ENCODE measurements at regions not wholly inside any gene's neighbourhood (a gene's known extent, or its start where the extent isn't known, plus 50 kb on each side); places are given as distances from the start of the nearest gene placed in this dataset.
A peak's percentile ranks its signal among the peaks of the same experiment; 100 is the strongest.

DNA sequence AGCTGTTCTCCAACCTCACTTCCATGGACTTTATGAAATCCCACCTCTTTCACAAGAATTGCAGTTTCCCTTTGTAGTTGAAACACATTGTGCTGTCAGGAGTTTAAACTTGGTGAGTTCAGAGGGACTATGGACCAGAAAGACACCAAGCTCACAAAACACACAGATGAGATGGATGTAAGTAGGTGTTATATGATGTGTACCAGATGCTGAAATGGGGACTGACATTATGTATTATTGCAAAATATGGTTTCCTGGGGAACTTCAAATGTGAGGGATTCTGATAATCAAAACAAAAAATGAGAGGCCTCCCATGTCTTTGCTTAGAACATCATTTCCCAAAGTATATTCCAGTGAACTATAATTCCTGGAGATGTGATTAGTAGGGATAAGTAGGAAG lies 401.1 kb upstream of the ARID1B start:
- TF ChIP-seq GATA2 (IDR thresholded peaks at IDR 0.05; ENCODE audit: low read depth, low read length) (no peak), GATA3 (IDR thresholded peaks at IDR 0.05; ENCODE audit: low read depth, low read length) (no peak)

DNA sequence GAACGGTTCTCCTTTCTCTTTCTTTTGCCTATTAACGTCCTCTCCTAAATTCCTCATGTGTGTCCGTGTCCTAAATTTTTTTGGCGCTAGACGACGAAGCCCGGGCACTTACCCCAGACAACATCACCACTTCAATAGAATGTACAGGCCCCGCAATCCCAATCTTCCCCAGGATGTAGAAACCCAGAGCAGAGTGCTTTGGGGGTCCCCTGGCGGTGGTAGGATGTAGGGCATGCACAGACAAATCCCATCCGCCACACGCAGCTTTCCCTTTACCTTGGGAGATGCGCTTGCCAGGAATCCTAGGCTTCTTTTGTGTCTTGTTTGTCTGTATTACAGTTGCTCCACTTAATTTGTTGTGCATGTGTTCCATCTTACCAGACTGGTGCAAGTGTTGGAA lies 417.3 kb upstream of the ARID1B start:
- TF ChIP-seq GATA3 (IDR thresholded peaks at IDR 0.05; ENCODE audit: low read depth, low read length) (no peak), GATA2 (IDR thresholded peaks at IDR 0.05; ENCODE audit: low read depth, low read length) (no peak)

- TF ChIP-seq GATA2 (IDR thresholded peaks at IDR 0.05; ENCODE audit: low read depth, low read length) (no peak), GATA3 (IDR thresholded peaks at IDR 0.05; ENCODE audit: low read depth, low read length) (no peak)
These were observed 424.3 kb upstream of the ARID1B start for GRCh38 chr6:156352861-156353260.

- TF ChIP-seq GATA3 (IDR thresholded peaks at IDR 0.05; ENCODE audit: low read depth, low read length) (no peak), GATA2 (IDR thresholded peaks at IDR 0.05; ENCODE audit: low read depth, low read length) (peak; percentile 32; the same call in 1 of the 2 replicates)
These were observed 425.7 kb upstream of the ARID1B start for GRCh38 chr6:156351346-156351966.

- TF ChIP-seq GATA2 (IDR thresholded peaks at IDR 0.05; ENCODE audit: low read depth, low read length) (no peak), GATA3 (IDR thresholded peaks at IDR 0.05; ENCODE audit: low read depth, low read length) (no peak)
These were observed 426.8 kb upstream of the ARID1B start for GRCh38 chr6:156350337-156350736.

- TF ChIP-seq GATA2 (IDR thresholded peaks at IDR 0.05; ENCODE audit: low read depth, low read length) (no peak), GATA3 (IDR thresholded peaks at IDR 0.05; ENCODE audit: low read depth, low read length) (no peak)
These were observed 428.3 kb upstream of the ARID1B start for GRCh38 chr6:156348849-156349248.

GRCh38 chr6:156348424-156348823 lies 428.8 kb upstream of the ARID1B start:
- no peak for TF ChIP-seq GATA2 (IDR thresholded peaks at IDR 0.05; ENCODE audit: low read depth, low read length)
- no peak for TF ChIP-seq GATA3 (IDR thresholded peaks at IDR 0.05; ENCODE audit: low read depth, low read length)

DNA sequence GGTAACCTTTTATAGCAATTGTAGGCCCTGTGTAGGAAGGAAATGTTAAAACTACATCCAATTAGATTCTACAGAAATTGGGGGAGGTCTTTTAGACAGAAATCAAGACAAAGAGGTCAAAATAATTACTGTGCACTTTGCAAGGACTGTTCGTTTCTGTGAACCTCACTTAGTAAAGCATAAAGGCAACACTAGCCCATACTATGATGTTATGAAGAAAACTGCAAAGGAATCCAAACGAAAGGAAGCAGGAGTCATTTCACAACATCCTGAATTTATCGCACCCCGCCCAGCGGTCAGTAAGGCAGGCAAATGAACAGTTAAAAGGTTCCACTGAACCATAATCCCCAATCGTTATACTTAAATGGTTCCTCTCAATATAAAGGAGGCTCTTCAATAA lies 429.5 kb upstream of the ARID1B start:
- TF ChIP-seq GATA2 (IDR thresholded peaks at IDR 0.05; ENCODE audit: low read depth, low read length): no peak
- no peak for TF ChIP-seq GATA3 (IDR thresholded peaks at IDR 0.05; ENCODE audit: low read depth, low read length)

DNA sequence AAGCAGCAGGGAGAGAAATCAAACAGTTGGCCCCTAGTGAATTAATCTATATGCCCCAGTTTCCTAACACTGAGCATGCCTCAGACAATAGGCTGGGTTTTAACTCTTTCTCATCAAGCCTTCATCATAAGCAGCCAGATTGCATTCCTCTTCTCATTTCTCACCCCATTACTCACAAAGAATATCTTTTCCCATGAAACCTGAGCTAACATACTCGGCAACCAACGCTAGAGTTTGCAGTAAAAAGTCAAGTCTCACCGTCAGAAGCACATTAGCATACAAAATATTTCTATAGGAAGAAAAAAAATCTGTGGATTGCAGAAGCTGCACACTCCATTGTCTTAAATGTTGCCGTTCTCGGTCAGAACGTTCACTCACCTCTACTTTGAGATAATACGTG lies 429.9 kb upstream of the ARID1B start:
- TF ChIP-seq GATA2 (IDR thresholded peaks at IDR 0.05; ENCODE audit: low read depth, low read length) (no peak), GATA3 (IDR thresholded peaks at IDR 0.05; ENCODE audit: low read depth, low read length) (no peak)

DNA sequence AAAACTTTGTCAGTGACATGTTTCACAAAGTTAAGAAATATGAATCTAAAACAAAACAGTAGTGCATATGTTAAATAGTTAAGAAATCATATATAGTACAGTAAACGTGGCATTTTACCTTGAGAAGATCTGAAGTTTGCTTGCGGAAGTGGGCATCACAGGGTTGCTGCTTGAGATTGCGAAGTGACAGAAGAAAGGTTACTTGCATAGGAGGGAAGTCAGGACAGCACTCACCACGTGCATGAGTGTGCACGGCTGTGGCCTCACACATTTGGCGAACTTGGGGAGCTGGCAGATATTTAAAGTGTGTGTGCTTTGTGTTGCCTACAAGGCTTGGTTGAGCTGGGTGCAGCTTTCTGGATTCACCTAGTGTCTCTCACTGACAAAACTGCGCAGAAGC lies 431.5 kb upstream of the ARID1B start:
- TF ChIP-seq GATA3 (IDR thresholded peaks at IDR 0.05; ENCODE audit: low read depth, low read length) (no peak), GATA2 (IDR thresholded peaks at IDR 0.05; ENCODE audit: low read depth, low read length) (no peak)

GRCh38 chr6:156344491-156344890 lies 432.7 kb upstream of the ARID1B start:
- no peak for TF ChIP-seq GATA2 (IDR thresholded peaks at IDR 0.05; ENCODE audit: low read depth, low read length)
- no peak for TF ChIP-seq GATA3 (IDR thresholded peaks at IDR 0.05; ENCODE audit: low read depth, low read length)

- TF ChIP-seq GATA3 (IDR thresholded peaks at IDR 0.05; ENCODE audit: low read depth, low read length): no peak
- TF ChIP-seq GATA2 (IDR thresholded peaks at IDR 0.05; ENCODE audit: low read depth, low read length): no peak
These were observed 439.4 kb upstream of the ARID1B start for GRCh38 chr6:156337801-156338200.

GRCh38 chr6:156336733-156337132 lies 440.4 kb upstream of the ARID1B start:
- TF ChIP-seq GATA3 (IDR thresholded peaks at IDR 0.05; ENCODE audit: low read depth, low read length) (no peak), GATA2 (IDR thresholded peaks at IDR 0.05; ENCODE audit: low read depth, low read length) (no peak)

- no peak for TF ChIP-seq GATA2 (IDR thresholded peaks at IDR 0.05; ENCODE audit: low read depth, low read length)
- TF ChIP-seq GATA3 (IDR thresholded peaks at IDR 0.05; ENCODE audit: low read depth, low read length): no peak
These were observed 441.1 kb upstream of the ARID1B start for GRCh38 chr6:156336089-156336488.

DNA sequence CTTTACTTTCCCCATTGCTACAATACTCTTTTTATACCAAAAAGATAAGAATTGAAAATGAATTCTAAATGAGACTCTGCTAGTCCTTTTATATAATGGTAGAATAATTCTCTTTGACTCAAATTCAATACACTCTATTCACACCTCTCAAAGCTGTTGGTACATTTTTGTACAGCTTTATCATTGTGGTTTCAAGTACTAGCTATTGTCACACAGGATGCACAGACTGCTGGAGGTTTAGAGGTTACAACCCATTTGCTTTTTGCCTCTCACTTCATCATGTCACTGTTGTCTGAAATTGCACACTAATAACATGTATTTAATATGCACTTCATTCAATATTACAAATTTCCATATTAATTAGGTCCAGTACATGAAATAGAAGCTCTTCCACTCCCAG lies 442.2 kb upstream of the ARID1B start:
- TF ChIP-seq GATA3 (IDR thresholded peaks at IDR 0.05; ENCODE audit: low read depth, low read length) (no peak), GATA2 (IDR thresholded peaks at IDR 0.05; ENCODE audit: low read depth, low read length) (no peak)

DNA sequence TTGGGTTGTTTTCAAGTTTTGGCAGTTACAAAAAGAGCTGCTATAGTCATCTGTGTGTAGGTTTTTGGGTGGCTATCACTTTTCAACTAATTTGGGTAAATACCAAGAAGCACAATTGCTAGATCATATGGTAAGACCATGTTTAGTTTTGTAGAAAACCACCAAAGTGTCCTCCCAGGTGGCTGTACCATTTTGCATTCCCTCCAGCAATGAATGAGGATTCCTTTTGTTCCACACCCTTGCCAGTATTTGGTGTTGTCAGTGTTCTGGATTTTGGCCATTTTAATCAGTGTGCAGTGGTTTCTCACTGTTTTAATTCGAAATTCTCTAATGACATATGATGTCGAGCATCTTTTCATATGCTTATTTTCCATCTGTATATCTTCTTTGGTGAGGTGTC lies 457.5 kb upstream of the ARID1B start:
- TF ChIP-seq GATA3 (IDR thresholded peaks at IDR 0.05; ENCODE audit: low read depth, low read length) (no peak), GATA2 (IDR thresholded peaks at IDR 0.05; ENCODE audit: low read depth, low read length) (no peak)
